Hematopoietic multipotent progenitor cell (in vitro differentiated cells): ENCODE measurements at regions not wholly inside any gene's neighbourhood (a gene's known extent, or its start where the extent isn't known, plus 50 kb on each side); places are given as distances from the start of the nearest gene placed in this dataset.

Source experiments
- DNase-seq, 3 donors: peaks; one replicate each; pipeline ENCODE4 v3.0.0-alpha.2; 2011 to 2015; ENCODE audit warnings: low read depth in 2 of 3, low spot score in 2 of 3

DNA sequence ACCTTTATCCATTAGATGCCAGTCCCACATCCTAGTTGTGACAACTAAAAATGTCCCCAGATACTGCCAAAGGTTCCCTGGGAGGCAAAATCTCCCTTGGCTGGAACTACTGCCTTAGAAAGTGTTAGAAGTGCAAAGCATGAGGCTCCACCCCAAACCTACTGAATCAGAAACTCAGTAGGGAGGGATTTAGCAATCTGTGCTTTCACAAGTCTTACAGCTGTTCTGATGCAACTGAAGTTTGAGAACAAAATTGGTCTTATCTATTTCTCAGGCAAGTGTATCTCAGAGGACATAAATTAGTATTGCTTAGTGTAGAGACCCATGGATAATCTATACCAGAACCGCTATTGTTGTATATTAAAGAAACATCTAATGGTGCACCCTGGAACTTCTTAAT, 70.2 kb downstream of the CLDN1 start:
- DNase-seq: no peak

DNA sequence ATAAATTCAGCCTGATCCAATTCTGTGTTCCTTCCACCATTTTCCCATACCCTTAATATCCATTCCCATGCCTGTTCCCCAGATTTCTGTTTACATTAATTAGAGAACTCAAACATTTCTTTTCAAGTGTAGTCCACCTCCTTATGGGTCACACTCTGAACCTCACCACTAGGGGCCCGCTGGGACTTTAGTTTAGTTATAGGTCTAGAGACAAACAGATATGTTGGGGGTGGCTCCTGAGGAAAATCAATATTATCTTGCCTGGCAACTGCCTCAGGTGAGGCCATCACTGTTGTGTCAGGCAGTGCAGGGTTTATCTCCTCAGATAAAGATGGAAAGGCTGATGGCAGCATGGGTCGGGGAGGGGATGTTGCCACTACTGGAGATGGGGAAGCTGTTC, 72.8 kb downstream of the CLDN1 start:
- no peak for DNase-seq

- no peak for DNase-seq
Measured at GRCh38 chr3:190242147-190242546, 80.1 kb downstream of the CLDN1 start.

DNA sequence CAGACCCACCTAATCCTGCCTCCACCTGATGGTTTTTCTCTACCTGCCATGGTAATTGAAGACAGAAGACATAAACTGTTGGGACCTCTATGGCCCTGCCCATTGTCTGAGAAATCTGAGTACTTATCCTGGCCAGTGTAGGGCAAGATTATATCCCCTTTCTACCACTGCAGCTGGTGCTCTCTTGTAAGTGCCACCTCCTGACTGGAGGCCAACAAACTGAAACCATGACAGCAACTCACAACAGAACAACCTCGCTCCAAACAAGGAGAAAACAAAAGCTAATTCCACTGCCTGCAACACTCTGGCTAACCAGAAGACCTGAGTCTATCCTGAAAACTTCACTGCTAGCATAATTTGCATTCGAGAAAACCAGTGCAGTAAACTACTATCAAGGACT, 82.9 kb downstream of the CLDN1 start:
- no peak for DNase-seq

- DNase-seq: no peak
Measured at GRCh38 chr3:190238871-190239270, 83.4 kb downstream of the CLDN1 start.

- DNase-seq: no peak
Measured at GRCh38 chr3:190234621-190235020, 87.6 kb downstream of the CLDN1 start.

GRCh38 chr3:190229632-190230424, 92.4 kb downstream of the CLDN1 start:
- no peak for DNase-seq

- DNase-seq: no peak
Measured at GRCh38 chr3:190227064-190227463, 95.2 kb downstream of the CLDN1 start.

- DNase-seq: peak in 2 of 3 donors; percentile 33 to 53
Measured at GRCh38 chr3:190224863-190225692, 97.2 kb downstream of the CLDN1 start.

DNA sequence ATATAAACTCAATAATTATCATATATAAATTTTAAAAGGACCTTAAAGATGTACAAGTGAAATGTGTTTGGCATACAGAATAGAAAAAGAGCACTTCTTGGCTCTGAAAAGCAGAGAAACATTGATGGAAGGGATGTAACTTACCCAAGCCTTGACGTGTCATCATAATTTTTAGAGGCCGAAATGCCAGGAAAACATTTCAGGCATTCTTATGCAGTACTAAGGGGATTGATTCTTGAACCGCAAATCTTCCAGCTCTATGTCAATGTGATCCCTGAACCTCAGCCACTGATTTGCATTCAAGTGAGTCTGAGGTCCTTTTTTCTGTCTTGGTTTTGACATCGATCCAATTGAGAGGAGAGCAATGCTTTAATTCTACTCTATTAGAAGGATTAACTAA, 97.8 kb downstream of the CLDN1 start:
- DNase-seq: no peak

DNA sequence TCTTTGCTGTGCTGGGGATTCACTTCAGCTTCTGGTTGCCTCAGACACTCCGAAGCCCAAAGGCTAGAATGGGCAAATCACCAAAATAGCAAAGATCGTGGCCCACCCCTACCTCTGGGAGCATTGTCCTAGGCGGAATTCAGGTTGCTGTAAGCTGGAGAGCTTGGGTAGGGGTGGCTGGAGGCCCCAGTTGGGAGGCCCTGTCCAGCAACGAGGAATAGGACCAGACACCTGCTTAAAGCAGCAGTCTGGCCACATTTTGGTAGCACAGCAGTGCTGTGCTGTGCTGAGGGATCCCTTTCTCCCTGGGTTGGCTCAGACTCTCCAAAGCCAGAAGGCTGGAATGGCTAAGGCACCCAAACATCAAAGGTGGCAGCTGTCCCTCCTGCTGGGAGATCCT, 99.3 kb downstream of the CLDN1 start:
- no peak for DNase-seq

DNA sequence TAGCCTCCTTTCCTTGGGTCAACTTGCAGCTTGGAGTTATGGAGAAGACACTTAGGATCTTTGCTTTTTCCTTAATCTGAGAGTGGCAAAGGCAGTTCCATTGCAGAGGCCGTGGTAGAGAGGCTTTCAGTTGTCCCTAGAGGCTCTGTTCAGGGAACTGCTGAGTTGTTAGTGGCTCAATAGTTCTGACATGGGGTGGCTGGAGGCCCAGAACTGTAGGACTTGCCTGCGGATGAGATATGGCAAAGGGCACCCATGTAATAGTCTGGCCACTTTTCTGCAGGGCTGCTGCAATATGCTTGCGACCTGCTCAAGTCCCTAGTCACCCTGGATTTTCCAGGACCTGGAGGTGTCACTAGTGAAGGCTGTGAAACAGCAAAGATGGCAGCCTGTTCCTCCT, 99.9 kb downstream of the CLDN1 start:
- no peak for DNase-seq

DNA sequence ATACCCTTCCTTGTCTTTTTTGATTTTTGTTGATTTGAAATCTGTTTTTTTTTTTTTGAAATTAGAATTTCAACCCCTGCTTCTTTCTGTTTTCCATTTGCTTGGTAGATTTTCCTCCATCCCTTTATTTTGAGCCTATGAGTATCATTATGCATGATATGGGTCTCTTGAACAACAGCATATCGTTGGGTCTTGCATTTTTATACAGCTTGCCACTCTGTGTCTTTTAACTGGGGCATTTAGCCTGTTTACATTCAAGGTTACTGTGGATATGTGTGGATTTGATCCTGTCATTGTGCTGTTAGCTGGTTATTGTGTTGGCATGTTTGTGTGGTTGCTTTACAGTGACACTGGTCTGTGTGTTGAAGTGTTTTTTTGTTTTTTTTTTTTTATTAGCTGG, 99.7 kb upstream of the P3H2 start:
- no peak for DNase-seq

GRCh38 chr3:190217081-190217480, 96.4 kb upstream of the P3H2 start:
- no peak for DNase-seq

DNA sequence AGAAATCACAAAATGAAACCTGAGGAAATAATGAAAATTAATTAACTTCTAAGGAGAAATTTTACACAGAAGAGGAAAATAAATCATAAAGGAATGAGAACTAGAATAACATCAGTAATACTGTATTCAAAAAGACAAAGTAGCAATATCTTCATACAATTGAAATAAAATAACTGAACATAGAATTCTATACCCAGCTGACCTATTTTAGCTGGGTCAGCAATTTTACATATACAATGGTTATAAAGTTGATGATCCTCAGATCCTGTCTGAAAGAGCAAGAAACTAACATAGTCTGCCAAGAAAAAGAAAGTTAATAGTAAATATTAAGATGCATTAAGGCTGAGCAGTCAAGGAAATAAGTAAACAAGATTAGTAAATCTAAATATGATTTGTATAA, 93.0 kb upstream of the P3H2 start:
- no peak for DNase-seq

DNA sequence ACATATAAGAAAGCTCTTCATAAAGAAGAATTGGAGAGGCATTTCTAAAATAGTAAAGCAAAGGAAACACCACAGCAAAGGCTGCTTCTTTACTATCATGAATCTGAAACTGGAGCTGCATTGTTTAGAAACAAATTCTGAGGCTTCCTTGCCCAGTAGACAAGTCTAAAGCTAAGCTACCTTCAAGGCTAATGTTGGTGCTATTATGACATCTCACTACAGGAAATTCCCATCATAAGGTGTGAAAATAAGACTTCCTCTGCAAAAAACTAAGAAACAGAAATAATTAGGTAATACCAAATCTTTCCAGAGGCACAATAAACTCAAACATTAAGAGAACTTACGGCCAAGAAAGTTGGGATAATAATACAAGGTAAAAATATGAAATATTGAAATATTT, 89.9 kb upstream of the P3H2 start:
- DNase-seq: no peak

- DNase-seq: no peak
Measured at GRCh38 chr3:190209533-190209932, 88.8 kb upstream of the P3H2 start.

GRCh38 chr3:190208196-190208595, 87.5 kb upstream of the P3H2 start:
- DNase-seq: no peak

GRCh38 chr3:190205739-190206138, 85.0 kb upstream of the P3H2 start:
- no peak for DNase-seq

GRCh38 chr3:190204200-190204599, 83.5 kb upstream of the P3H2 start:
- no peak for DNase-seq

DNA sequence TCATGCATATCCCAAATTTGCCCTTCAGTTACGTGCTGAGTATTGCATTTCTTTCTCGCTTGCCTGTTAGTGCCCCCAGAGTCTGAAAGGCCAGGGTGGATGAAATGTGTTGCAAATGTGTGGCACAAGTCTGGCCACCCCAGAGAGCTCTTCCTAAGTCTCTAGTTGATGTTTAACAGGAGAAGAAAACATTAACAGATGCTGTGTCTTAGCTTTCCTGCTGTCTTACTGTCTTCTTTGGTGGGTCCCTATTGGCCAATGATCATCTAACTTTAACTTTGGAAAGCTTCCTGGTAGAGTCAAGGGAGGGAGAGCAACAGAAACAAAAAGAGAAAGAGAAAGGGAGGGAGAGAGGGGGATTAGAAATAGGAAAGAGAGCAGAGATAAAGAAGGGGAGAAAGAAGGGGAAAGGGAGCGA, 76.7 kb upstream of the P3H2 start:
- no peak for DNase-seq

DNA sequence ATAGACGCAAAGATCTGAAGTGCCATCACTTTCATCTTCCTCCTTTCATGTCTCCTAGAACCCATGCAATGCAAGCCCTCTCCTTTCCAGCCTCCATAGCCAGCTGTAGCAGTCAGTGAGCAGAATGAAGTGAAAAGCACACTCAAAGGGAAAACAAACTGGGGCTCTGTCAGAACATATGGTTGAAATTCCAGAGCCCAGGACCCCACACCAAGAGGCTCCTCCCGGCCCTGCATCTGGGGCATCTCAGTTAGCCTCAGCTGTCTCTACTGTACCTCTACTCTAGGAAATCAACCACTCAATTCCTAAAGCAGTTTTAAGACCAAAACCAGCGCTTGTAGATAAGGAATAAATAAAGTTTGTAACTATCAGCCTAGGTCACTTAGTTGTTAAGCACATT, 73.8 kb upstream of the P3H2 start:
- DNase-seq: no peak
